Stimulated activated CD4-positive, alpha-beta T cell treated with anti-CD3 and anti-CD28 coated beads, Interleukin-4, amount 100 ng/mL, for 1 hour (primary cell): ENCODE measurements at regions not wholly inside any gene's neighbourhood (a gene's known extent, or its start where the extent isn't known, plus 50 kb on each side); places are given as distances from the start of the nearest gene placed in this dataset.
"Not testable (repeated sequence)": the region's sequence is repeated elsewhere in the genome, so short reads cannot be mapped to it uniquely, and the experiment has no call there.

Experiments
- DNase-seq: peaks from one replicate; pipeline ENCODE4 v3.0.0-alpha.2; 2020

GRCh38 chr9:71587576-71588362, 180.5 kb downstream of the CEMIP2 start:
- no peak for DNase-seq

GRCh38 chr9:71583792-71584191, 184.5 kb downstream of the CEMIP2 start:
- DNase-seq, result no peak

- DNase-seq, result no peak
Observed at GRCh38 chr9:71582347-71582746, 186.0 kb downstream of the CEMIP2 start.

GRCh38 chr9:71581101-71581500, 187.2 kb downstream of the CEMIP2 start:
- no peak for DNase-seq

GRCh38 chr9:71571186-71571585, 197.1 kb downstream of the CEMIP2 start:
- DNase-seq, result no peak

- DNase-seq, result no peak
Observed at GRCh38 chr9:71567890-71568289, 200.4 kb downstream of the CEMIP2 start.

GRCh38 chr9:71562140-71562539, 206.2 kb downstream of the CEMIP2 start:
- DNase-seq, result no peak

GRCh38 chr9:71557310-71557709, 211.0 kb downstream of the CEMIP2 start:
- DNase-seq, result no peak

GRCh38 chr9:71552480-71552879, 215.8 kb downstream of the CEMIP2 start:
- DNase-seq, result no peak

GRCh38 chr9:71549023-71549422, 219.3 kb downstream of the CEMIP2 start:
- no peak for DNase-seq

- no peak for DNase-seq
Observed at GRCh38 chr9:71544464-71544863, 223.8 kb downstream of the CEMIP2 start.

- DNase-seq, result no peak
Observed at GRCh38 chr9:71541436-71541835, 226.9 kb downstream of the CEMIP2 start.

GRCh38 chr9:71524996-71525580, 243.2 kb downstream of the CEMIP2 start:
- no peak for DNase-seq

GRCh38 chr9:71524516-71524915, 243.8 kb downstream of the CEMIP2 start:
- no peak for DNase-seq

GRCh38 chr9:71521132-71521531, 247.2 kb downstream of the CEMIP2 start:
- DNase-seq, result no peak

- no peak for DNase-seq
Observed at GRCh38 chr9:71519098-71519696, 249.1 kb downstream of the CEMIP2 start.

- no peak for DNase-seq
Observed at GRCh38 chr9:71518045-71518827, 250.1 kb downstream of the CEMIP2 start.

GRCh38 chr9:71515626-71516025, 252.7 kb downstream of the CEMIP2 start:
- no peak for DNase-seq

- no peak for DNase-seq
Observed at GRCh38 chr9:71515107-71515506, 253.2 kb downstream of the CEMIP2 start.

GRCh38 chr9:71514344-71514975, 253.9 kb downstream of the CEMIP2 start:
- no peak for DNase-seq

GRCh38 chr9:71509054-71509453, 259.3 kb downstream of the CEMIP2 start:
- no peak for DNase-seq

GRCh38 chr9:71508141-71508540, 260.2 kb downstream of the CEMIP2 start:
- not testable (repeated sequence) for DNase-seq

- DNase-seq, result no peak
Observed at GRCh38 chr9:71506821-71507220, 261.5 kb downstream of the CEMIP2 start.
